Hepatocyte (in vitro differentiated cells): ENCODE measurements at regions not wholly inside any gene's neighbourhood (a gene's known extent, or its start where the extent isn't known, plus 50 kb on each side); places are given as distances from the start of the nearest gene placed in this dataset.

Experiments
- EZH2phosphoT487 ChIP-seq: fragments of 200-600 bp; sonication (generic); IDR thresholded peaks from one replicate; pipeline ENCODE4 v1.6.1; 2018; ENCODE audit warnings: antibody characterized with exemption, mild to moderate bottlenecking, low read depth, moderate library complexity; ENCODE audit not compliant: unreplicated experiment, severe bottlenecking
- TF ChIP-seq, protein P1 (sequence below): fragments of 200-600 bp; sonication (generic); IDR thresholded peaks from 2 replicates; pipeline ENCODE4 v1.5.1; 2016; ENCODE audit warnings: antibody characterized with exemption, mild to moderate bottlenecking; ENCODE audit not compliant: poor library complexity

DNA sequence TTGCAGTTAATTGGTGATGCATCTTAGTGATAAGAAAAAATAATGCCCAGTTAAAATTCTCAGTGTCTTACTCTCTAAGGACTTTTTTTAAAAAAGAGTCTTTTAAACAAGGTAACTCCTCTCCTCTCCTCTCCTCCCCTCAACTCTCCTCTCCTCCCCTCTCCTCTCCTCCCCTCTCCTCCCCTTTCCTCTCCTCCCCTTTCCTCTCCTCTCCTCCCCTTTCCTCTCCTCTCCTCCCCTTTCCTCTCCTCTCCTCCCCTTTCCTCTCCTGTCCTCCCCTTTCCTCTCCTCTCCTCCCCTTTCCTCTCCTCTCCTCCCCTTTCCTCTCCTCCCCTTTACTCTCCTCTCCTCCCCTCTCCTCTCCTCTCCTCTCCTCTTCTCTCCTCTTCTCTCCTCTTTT, 675.9 kb upstream of the RBFOX1 start:
- no peak for TF ChIP-seq EZH2phosphoT487
- TF ChIP-seq, protein P1, sequence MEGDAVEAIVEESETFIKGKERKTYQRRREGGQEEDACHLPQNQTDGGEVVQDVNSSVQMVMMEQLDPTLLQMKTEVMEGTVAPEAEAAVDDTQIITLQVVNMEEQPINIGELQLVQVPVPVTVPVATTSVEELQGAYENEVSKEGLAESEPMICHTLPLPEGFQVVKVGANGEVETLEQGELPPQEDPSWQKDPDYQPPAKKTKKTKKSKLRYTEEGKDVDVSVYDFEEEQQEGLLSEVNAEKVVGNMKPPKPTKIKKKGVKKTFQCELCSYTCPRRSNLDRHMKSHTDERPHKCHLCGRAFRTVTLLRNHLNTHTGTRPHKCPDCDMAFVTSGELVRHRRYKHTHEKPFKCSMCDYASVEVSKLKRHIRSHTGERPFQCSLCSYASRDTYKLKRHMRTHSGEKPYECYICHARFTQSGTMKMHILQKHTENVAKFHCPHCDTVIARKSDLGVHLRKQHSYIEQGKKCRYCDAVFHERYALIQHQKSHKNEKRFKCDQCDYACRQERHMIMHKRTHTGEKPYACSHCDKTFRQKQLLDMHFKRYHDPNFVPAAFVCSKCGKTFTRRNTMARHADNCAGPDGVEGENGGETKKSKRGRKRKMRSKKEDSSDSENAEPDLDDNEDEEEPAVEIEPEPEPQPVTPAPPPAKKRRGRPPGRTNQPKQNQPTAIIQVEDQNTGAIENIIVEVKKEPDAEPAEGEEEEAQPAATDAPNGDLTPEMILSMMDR, result no peak
